Choroid plexus epithelial cell (primary cell): ENCODE measurements at regions not wholly inside any gene's neighbourhood (a gene's known extent, or its start where the extent isn't known, plus 50 kb on each side); places are given as distances from the start of the nearest gene placed in this dataset.
"Not testable (repeated sequence)": the region's sequence is repeated elsewhere in the genome, so short reads cannot be mapped to it uniquely, and the experiment has no call there.

ENCODE experiments used
- DNase-seq: peaks from one replicate; pipeline ENCODE4 v3.0.0-alpha.2; 2010; ENCODE audit warnings: low read depth
- H3K4me3 ChIP-seq: 2 replicates; pipeline ENCODE4 v1.5.1; 2011; ENCODE audit warnings: low read depth, mild to moderate bottlenecking, control low read depth, low read length, moderate library complexity
- TF ChIP-seq, protein P1 (sequence below): conservative IDR thresholded peaks from 2 replicates; pipeline ENCODE4 v1.5.1; 2011; ENCODE audit warnings: low read depth, mild to moderate bottlenecking, control low read depth, inconsistent platforms, low read length, moderate library complexity

DNA sequence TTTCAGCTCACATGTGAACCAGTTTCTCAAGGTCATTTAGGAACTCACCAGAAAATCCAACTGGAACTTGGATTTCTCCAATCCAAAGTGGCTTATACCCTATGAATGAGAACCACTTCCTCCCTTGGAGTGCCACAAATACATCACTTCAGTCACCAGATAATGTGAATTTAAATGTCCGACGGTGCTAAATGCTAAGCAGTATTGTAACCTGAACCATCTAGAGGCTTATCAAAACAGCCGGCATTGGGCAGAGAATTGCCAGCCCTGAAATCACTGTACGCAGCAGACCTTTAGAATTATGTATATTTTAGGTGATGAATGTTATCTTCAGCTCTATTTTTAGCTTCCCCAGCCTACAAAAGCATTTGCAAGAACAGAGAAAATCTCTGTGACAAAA is 76.8 kb upstream of the COX20 start:
- H3K4me3 ChIP-seq = no peak overlapping the region
- no peak for DNase-seq
- TF ChIP-seq, protein P1, sequence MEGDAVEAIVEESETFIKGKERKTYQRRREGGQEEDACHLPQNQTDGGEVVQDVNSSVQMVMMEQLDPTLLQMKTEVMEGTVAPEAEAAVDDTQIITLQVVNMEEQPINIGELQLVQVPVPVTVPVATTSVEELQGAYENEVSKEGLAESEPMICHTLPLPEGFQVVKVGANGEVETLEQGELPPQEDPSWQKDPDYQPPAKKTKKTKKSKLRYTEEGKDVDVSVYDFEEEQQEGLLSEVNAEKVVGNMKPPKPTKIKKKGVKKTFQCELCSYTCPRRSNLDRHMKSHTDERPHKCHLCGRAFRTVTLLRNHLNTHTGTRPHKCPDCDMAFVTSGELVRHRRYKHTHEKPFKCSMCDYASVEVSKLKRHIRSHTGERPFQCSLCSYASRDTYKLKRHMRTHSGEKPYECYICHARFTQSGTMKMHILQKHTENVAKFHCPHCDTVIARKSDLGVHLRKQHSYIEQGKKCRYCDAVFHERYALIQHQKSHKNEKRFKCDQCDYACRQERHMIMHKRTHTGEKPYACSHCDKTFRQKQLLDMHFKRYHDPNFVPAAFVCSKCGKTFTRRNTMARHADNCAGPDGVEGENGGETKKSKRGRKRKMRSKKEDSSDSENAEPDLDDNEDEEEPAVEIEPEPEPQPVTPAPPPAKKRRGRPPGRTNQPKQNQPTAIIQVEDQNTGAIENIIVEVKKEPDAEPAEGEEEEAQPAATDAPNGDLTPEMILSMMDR = no peak

- H3K4me3 ChIP-seq = no peak overlapping the region
- no peak for DNase-seq
- TF ChIP-seq, protein P1 = no peak
Observed at GRCh38 chr1:244759158-244759557, 76.3 kb upstream of the COX20 start.

DNA sequence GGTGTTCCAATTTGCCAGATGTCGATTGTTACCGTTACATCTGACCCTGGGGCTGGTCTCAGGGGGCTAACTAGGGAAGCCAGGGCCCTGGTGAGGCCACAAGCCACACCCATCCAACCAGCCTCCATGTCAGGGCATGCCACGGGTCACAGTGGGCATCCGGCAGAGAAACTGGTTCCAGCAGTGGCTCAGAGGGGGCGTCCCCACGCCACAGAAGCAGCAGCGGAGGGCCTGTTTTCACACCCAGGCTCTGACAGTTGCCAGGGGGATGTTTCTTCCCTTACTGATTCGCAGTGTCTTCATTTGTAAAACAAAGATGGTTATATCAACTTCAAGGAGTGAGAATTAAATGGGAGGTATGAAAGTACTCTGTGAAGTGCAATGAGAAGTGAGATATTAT is 75.0 kb upstream of the COX20 start:
- H3K4me3 ChIP-seq = no peak overlapping the region
- DNase-seq = no peak
- TF ChIP-seq, protein P1 = no peak

GRCh38 chr1:244761279-244761678 is 74.2 kb upstream of the COX20 start:
- TF ChIP-seq, protein P1 = no peak
- no peak for DNase-seq
- H3K4me3 ChIP-seq = no peak overlapping the region

DNA sequence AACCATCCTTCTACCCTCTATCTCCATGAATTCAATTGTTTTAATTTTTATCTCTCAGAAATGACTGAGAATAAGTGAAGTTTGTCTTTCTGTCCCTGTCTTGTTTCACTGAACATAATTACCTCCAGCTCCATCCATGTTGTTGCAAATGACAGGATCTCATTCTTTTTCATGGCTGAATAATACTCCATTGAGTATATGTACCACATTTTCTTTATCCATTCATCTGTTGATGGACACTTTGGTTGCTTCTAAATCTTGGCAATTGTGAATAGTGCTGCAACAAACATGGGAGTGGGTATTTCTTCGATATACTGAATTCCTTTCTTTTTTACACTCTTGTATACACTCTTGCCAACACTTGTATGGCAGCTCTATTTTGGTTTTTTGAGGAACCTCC is 72.8 kb upstream of the COX20 start:
- no peak for DNase-seq
- no peak overlapping the region for H3K4me3 ChIP-seq
- TF ChIP-seq, protein P1 = no peak

DNA sequence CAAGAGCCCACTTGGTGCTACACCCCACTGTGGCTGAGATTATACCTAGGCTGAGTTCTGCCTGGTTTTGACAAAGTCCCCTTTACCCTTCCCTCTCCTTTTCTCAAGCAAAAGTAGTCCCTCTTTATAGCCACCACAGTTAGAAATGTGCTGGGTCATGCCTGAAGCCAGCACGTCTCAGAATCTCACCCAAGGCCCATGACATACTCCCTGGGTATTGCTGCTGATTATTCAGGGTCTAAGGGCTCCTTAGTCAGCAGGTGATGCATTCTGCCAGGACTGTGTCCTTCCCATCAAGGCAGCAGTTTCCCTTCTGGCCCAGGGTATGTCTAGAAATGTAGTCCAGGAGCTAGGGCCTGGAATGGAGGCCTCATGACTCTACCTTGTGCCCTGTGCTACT is 67.3 kb upstream of the COX20 start:
- no peak overlapping the region for H3K4me3 ChIP-seq
- TF ChIP-seq, protein P1 = no peak
- DNase-seq = peak; percentile 17

- no peak for DNase-seq
- TF ChIP-seq, protein P1 = no peak
- no peak overlapping the region for H3K4me3 ChIP-seq
Observed at GRCh38 chr1:244768804-244769203, 66.7 kb upstream of the COX20 start.

DNA sequence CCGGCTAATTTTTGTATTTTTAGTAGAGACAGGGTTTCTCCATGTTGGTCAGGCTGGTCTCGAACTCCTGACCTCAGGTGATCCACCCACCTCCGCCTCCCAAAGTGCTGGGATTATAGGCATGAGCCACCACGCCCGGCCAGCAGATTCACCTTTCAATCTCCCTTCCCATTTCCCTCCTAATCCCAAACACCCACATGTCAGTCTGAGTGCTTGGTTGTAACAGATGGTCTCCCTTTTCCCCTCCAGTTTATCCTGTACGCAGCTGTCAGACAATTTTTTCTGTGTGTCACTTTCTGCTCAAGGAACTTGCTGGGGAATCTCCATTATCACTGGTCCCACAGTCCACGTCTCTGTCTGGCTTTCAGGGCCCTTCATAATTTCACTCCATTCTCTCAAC is 64.9 kb upstream of the COX20 start:
- DNase-seq, H3K4me3 ChIP-seq: not testable (repeated sequence)
